ENCODE measurements at regions not wholly inside any gene's neighbourhood (a gene's known extent, or its start where the extent isn't known, plus 50 kb on each side); places are given as distances from the start of the nearest gene placed in this dataset.

- TF ChIP-seq CTCF (conservative IDR thresholded peaks at IDR 0.05 in 1 of 2, IDR thresholded peaks at IDR 0.05 in 1 of 2; ENCODE audit: extremely low read depth in 1 of 2, insufficient read depth in 1 of 2, low read depth in 1 of 2, low read length in 2 of 2) (no peak), EZH2 (IDR thresholded peaks at IDR 0.05; ENCODE audit: borderline replicate concordance, low read length) (no peak)
These were observed 473.6 kb downstream of the MCTP2 start for GRCh38 chr15:94704946-94705345.
